Panc1 (cell line): ENCODE measurements at regions not wholly inside any gene's neighbourhood (a gene's known extent, or its start where the extent isn't known, plus 50 kb on each side); places are given as distances from the start of the nearest gene placed in this dataset.

ENCODE experiments used
- POLR2AphosphoS5 ChIP-seq: IDR thresholded peaks from 2 replicates; pipeline ENCODE4 v1.6.1; 2012; ENCODE audit warnings: mild to moderate bottlenecking, low read depth, low read length, moderate library complexity
- SIN3A ChIP-seq: IDR thresholded peaks from 2 replicates; pipeline ENCODE4 v1.6.1; 2012; ENCODE audit warnings: low read depth, mild to moderate bottlenecking, low read length, moderate library complexity, borderline replicate concordance; ENCODE audit not compliant: insufficient read depth
- TF ChIP-seq, protein P1 (sequence below): fragments of 450-650 bp; IDR thresholded peaks from 2 replicates; pipeline ENCODE4 v1.5.1; 2017; ENCODE audit warnings: mild to moderate bottlenecking

DNA sequence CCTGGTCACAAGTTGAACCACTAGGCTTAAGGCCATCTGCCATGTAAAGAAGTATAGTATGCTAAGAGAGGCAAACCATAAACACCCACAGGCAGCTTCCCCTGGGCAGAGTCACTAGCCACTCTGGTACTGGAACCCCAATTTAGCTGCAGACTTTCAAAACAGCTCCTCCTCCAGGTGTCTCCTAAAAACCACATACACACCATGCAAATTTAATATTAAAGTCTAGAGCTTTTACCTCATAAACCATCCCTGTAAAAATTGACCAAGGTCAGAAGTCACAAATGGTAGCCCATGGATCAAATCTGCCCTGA lies 99.1 kb upstream of the STT3B start:
- TF ChIP-seq, protein P1, sequence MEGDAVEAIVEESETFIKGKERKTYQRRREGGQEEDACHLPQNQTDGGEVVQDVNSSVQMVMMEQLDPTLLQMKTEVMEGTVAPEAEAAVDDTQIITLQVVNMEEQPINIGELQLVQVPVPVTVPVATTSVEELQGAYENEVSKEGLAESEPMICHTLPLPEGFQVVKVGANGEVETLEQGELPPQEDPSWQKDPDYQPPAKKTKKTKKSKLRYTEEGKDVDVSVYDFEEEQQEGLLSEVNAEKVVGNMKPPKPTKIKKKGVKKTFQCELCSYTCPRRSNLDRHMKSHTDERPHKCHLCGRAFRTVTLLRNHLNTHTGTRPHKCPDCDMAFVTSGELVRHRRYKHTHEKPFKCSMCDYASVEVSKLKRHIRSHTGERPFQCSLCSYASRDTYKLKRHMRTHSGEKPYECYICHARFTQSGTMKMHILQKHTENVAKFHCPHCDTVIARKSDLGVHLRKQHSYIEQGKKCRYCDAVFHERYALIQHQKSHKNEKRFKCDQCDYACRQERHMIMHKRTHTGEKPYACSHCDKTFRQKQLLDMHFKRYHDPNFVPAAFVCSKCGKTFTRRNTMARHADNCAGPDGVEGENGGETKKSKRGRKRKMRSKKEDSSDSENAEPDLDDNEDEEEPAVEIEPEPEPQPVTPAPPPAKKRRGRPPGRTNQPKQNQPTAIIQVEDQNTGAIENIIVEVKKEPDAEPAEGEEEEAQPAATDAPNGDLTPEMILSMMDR, result no peak
- TF ChIP-seq POLR2AphosphoS5 (no peak), SIN3A (no peak)
